ENCODE measurements at regions not wholly inside any gene's neighbourhood (a gene's known extent, or its start where the extent isn't known, plus 50 kb on each side); places are given as distances from the start of the nearest gene placed in this dataset.

GRCh38 chr13:76809389-76809788 lies 76.8 kb downstream of the KCTD12 start:
- Mint-ChIP-seq H3K27ac (no peak overlapping the region), H3K4me3 (no peak overlapping the region), H3K4me1 (ENCODE audit: low read depth) (no peaks in the 10 kb centered on the region), H3K9me3 (peaks cover 3% of the 10 kb centered on the region), H3K27me3 (peaks cover 16% of the 10 kb centered on the region), H3K36me3 (ENCODE audit: low read depth) (no peaks in the 10 kb centered on the region)
- Histone ChIP-seq H3K4me1 (ENCODE audit: insufficient read depth, low read length) (no peaks in the 10 kb centered on the region), H3K9me3 (ENCODE audit: control insufficient read depth in 1 of 2, insufficient read depth in 1 of 2, low read length in 2 of 2) (no peaks in the 10 kb centered on the region), H3K36me3 (ENCODE audit: insufficient read depth, low read length) (no peaks in the 10 kb centered on the region), H3K27ac (ENCODE audit: low read depth in 1 of 2, low read length in 2 of 2) (no peak overlapping the region), H3K27me3 (ENCODE audit: control insufficient read depth in 1 of 2, insufficient read depth in 2 of 2, low read length in 2 of 2) (peaks cover 4 to 9% of the 10 kb centered on the region in 2 experiments), H3K4me3 (ENCODE audit: low read length) (no peak overlapping the region)
- DNase-seq (no peak), ATAC-seq (ENCODE audit: poor library complexity) (no peak)
- no peak for TF ChIP-seq CTCF (IDR thresholded peaks at IDR 0.05)
- ChIA-PET CTCF (no interaction called here), POLR2A (no interaction called here)
- intact Hi-C loops (cut with DNase I, micrococcal nuclease) = no loop called here

GRCh38 chr13:76808927-76809326 lies 77.3 kb downstream of the KCTD12 start:
- no peak overlapping the region for H3K4me3 Mint-ChIP-seq
- H3K27ac ChIP-seq (ENCODE audit: low read depth in 1 of 2, low read length in 2 of 2) = no peak overlapping the region
- ATAC-seq (ENCODE audit: poor library complexity) (no peak), DNase-seq (no peak)
- no peak overlapping the region for H3K27ac Mint-ChIP-seq
- TF ChIP-seq CTCF (IDR thresholded peaks at IDR 0.05) = no peak
- no peaks in the 10 kb centered on the region for H3K36me3 ChIP-seq (ENCODE audit: insufficient read depth, low read length)
- H3K9me3 Mint-ChIP-seq = peaks cover 3% of the 10 kb centered on the region
- no peaks in the 10 kb centered on the region for H3K36me3 Mint-ChIP-seq (ENCODE audit: low read depth)
- H3K4me3 ChIP-seq (ENCODE audit: low read length) = no peak overlapping the region
- H3K4me1 Mint-ChIP-seq (ENCODE audit: low read depth) = no peaks in the 10 kb centered on the region
- peaks cover 4 to 5% of the 10 kb centered on the region in 2 experiments for H3K27me3 ChIP-seq (ENCODE audit: control insufficient read depth in 1 of 2, insufficient read depth in 2 of 2, low read length in 2 of 2)
- H3K4me1 ChIP-seq (ENCODE audit: insufficient read depth, low read length) = no peaks in the 10 kb centered on the region
- H3K27me3 Mint-ChIP-seq = peaks cover 12% of the 10 kb centered on the region
- intact Hi-C loops (cut with DNase I, micrococcal nuclease) = no loop called here
- no peaks in the 10 kb centered on the region for H3K9me3 ChIP-seq (ENCODE audit: control insufficient read depth in 1 of 2, insufficient read depth in 1 of 2, low read length in 2 of 2)
- POLR2A ChIA-PET = no interaction called here
- CTCF ChIA-PET = no interaction called here

- no peak for DNase-seq
- Mint-ChIP-seq H3K27me3 (no peaks in the 10 kb centered on the region), H3K9me3 (no peaks in the 10 kb centered on the region), H3K27ac (no peak overlapping the region), H3K4me1 (ENCODE audit: low read depth) (no peaks in the 10 kb centered on the region), H3K4me3 (no peak overlapping the region), H3K36me3 (ENCODE audit: low read depth) (no peaks in the 10 kb centered on the region)
- TF ChIP-seq CTCF (IDR thresholded peaks at IDR 0.05) = no peak
- ATAC-seq (ENCODE audit: poor library complexity) = no peak
- H3K9me3 ChIP-seq (ENCODE audit: control insufficient read depth in 1 of 2, insufficient read depth in 1 of 2, low read length in 2 of 2) = no peaks in the 10 kb centered on the region
- H3K4me1 ChIP-seq (ENCODE audit: insufficient read depth, low read length) = no peaks in the 10 kb centered on the region
- ChIA-PET POLR2A (no interaction called here), CTCF (no interaction called here)
- no peak overlapping the region for H3K4me3 ChIP-seq (ENCODE audit: low read length)
- H3K36me3 ChIP-seq (ENCODE audit: insufficient read depth, low read length) = no peaks in the 10 kb centered on the region
- H3K27ac ChIP-seq (ENCODE audit: low read depth in 1 of 2, low read length in 2 of 2) = no peak overlapping the region
- H3K27me3 ChIP-seq (ENCODE audit: control insufficient read depth in 1 of 2, insufficient read depth in 2 of 2, low read length in 2 of 2) = no peaks in the 10 kb centered on the region
- intact Hi-C loops (cut with DNase I, micrococcal nuclease) = no loop called here
These were observed 81.4 kb downstream of the KCTD12 start for GRCh38 chr13:76804801-76805200.
